ENCODE measurements at regions not wholly inside any gene's neighbourhood (a gene's known extent, or its start where the extent isn't known, plus 50 kb on each side); places are given as distances from the start of the nearest gene placed in this dataset.

DNA sequence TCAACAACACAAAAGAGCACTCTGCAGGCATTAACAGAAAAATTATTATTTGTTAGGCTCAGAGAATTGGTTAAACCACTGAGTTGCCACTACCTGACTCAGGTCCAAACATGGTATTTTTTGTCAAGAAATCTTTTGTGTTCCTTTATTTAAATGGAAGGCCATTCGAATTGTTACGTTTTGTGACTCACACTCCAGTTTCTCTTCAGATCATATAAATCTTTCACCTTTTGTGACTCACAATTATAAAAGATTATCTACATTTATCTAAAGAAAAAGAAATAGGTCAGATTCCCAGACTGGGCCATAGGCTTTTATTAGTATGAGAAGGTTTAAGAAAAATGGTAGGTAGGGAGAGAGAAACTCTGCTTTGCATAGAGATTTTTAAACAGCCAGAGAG lies 669.8 kb downstream of the GALC start:
- Mint-ChIP-seq H3K9me3 (ENCODE audit: unreplicated experiment) (no peaks in the 10 kb centered on the region), H3K27me3 (ENCODE audit: unreplicated experiment) (no peaks in the 10 kb centered on the region), H3K4me3 (ENCODE audit: unreplicated experiment) (no peak overlapping the region), H3K36me3 (ENCODE audit: low read depth, unreplicated experiment) (no peaks in the 10 kb centered on the region), H3K27ac (ENCODE audit: unreplicated experiment) (no peak overlapping the region), H3K4me1 (ENCODE audit: unreplicated experiment) (no peaks in the 10 kb centered on the region)
- TF ChIP-seq, protein P1, sequence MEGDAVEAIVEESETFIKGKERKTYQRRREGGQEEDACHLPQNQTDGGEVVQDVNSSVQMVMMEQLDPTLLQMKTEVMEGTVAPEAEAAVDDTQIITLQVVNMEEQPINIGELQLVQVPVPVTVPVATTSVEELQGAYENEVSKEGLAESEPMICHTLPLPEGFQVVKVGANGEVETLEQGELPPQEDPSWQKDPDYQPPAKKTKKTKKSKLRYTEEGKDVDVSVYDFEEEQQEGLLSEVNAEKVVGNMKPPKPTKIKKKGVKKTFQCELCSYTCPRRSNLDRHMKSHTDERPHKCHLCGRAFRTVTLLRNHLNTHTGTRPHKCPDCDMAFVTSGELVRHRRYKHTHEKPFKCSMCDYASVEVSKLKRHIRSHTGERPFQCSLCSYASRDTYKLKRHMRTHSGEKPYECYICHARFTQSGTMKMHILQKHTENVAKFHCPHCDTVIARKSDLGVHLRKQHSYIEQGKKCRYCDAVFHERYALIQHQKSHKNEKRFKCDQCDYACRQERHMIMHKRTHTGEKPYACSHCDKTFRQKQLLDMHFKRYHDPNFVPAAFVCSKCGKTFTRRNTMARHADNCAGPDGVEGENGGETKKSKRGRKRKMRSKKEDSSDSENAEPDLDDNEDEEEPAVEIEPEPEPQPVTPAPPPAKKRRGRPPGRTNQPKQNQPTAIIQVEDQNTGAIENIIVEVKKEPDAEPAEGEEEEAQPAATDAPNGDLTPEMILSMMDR (IDR thresholded peaks at IDR 0.05; ENCODE audit: unreplicated experiment): no peak
- DNase-seq (ENCODE audit: low spot score): no peak

DNA sequence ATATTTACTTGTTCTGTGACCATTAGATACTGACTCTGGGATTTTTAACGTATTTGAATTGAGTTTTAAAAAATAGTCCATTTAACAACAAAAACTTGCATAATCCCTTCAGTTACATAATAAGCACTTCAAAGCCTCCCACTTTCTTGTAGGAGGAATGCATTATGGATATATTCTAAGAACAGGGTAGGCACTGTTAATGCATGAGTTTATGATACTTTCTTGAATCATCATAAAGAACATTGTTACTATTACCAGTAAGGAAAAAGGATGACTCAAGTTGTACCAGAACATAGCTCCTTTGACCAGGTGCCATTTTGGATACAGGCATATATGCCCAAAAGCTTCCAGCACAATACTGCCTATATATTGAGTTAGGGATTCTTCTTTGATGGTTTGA lies 671.4 kb downstream of the GALC start:
- no peaks in the 10 kb centered on the region for H3K27me3 Mint-ChIP-seq (ENCODE audit: unreplicated experiment)
- TF ChIP-seq, protein P1 (IDR thresholded peaks at IDR 0.05; ENCODE audit: unreplicated experiment): no peak
- H3K9me3 Mint-ChIP-seq (ENCODE audit: unreplicated experiment): no peaks in the 10 kb centered on the region

DNA sequence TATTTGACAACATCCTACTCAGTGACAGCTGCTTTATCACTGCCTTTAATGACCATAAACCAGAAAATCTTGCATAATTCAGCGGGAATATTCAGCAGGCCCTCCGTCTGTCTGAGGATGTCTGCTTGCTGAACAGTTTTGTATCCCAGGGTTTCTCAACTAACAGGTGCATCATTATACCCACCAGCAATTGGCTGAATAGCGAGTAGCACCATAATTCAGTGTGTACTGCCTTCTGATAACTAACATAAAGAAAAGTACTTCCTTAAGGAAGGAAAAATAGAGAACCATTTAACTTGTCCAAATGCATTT lies 680.1 kb downstream of the GALC start:
- H3K9me3 Mint-ChIP-seq (ENCODE audit: unreplicated experiment): no peaks in the 10 kb centered on the region
- DNase-seq (ENCODE audit: low spot score): no peak
- H3K36me3 Mint-ChIP-seq (ENCODE audit: low read depth, unreplicated experiment): no peaks in the 10 kb centered on the region
- TF ChIP-seq, protein P1 (IDR thresholded peaks at IDR 0.05; ENCODE audit: unreplicated experiment): no peak
- peaks cover 4% of the 10 kb centered on the region for H3K4me1 Mint-ChIP-seq (ENCODE audit: unreplicated experiment)
- no peaks in the 10 kb centered on the region for H3K27me3 Mint-ChIP-seq (ENCODE audit: unreplicated experiment)
- H3K27ac Mint-ChIP-seq (ENCODE audit: unreplicated experiment): no peak overlapping the region
- no peak overlapping the region for H3K4me3 Mint-ChIP-seq (ENCODE audit: unreplicated experiment)

More for the DNA sequence above, 671.4 kb downstream of the GALC start:
- Mint-ChIP-seq H3K4me3 (ENCODE audit: unreplicated experiment) (no peak overlapping the region), H3K4me1 (ENCODE audit: unreplicated experiment) (peaks cover 6% of the 10 kb centered on the region), H3K36me3 (ENCODE audit: low read depth, unreplicated experiment) (no peaks in the 10 kb centered on the region), H3K27ac (ENCODE audit: unreplicated experiment) (no peak overlapping the region)
- no peak for DNase-seq (ENCODE audit: low spot score)

DNA sequence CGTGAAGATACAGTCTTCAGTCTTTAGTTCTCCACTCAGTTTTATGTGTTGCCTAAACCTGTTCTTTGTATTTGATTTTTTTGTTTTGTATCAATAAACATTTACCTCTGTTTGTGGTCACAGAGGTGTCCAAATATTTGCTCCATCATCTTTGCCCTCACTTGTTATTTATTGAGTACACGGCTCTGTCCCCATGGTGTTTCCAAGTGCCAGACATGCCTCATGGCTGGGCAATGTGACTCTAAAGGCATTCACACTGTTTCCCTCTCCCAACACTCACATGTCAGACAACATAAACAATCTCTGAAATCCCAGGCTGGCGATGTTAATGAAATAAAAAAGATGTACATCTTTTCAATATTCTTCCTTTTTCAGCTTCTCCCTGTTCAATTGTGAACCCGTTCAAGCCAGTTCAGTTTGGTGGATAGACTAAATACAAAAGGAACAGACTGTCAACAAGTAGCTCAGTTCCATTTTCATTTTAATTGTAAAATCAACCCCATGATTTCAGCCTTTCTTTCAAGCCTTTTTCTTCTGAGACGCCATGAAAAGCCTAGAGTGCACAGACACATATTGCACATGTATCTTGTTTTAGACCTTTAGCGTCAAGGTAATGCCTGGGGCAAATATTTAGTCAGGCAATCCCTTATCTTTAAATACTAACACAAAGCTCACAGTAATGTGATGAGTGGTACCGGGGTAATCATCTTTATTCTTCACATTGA lies 680.7 kb downstream of the GALC start:
- DNase-seq (ENCODE audit: low spot score): no peak
- Mint-ChIP-seq H3K27me3 (ENCODE audit: unreplicated experiment) (no peaks in the 10 kb centered on the region), H3K4me3 (ENCODE audit: unreplicated experiment) (no peak overlapping the region), H3K36me3 (ENCODE audit: low read depth, unreplicated experiment) (no peaks in the 10 kb centered on the region), H3K27ac (ENCODE audit: unreplicated experiment) (no peak overlapping the region), H3K9me3 (ENCODE audit: unreplicated experiment) (no peaks in the 10 kb centered on the region), H3K4me1 (ENCODE audit: unreplicated experiment) (peaks cover 2% of the 10 kb centered on the region)
- TF ChIP-seq, protein P1 (IDR thresholded peaks at IDR 0.05; ENCODE audit: unreplicated experiment): no peak

DNA sequence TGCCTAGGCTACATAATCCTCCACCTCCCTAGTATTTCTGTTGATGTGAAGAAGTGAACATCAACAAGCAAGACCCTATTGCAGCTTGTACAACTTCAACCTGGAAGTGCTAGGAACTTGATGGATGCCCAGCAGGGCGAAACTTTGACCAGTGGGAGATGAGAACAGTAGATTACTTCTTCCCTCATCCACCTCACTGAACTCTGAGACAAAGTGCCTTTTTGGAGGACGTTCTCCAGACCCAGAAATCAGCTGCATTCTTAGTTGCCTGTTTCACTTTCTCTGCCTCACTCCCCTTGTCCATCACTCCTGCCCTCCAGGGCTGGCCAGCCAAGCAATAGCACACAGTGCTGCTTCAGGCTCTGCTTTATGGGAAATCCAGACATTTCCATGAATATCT lies 683.4 kb downstream of the GALC start:
- H3K4me1 Mint-ChIP-seq (ENCODE audit: unreplicated experiment): no peaks in the 10 kb centered on the region
- no peaks in the 10 kb centered on the region for H3K36me3 Mint-ChIP-seq (ENCODE audit: low read depth, unreplicated experiment)
- no peaks in the 10 kb centered on the region for H3K27me3 Mint-ChIP-seq (ENCODE audit: unreplicated experiment)
- no peak overlapping the region for H3K4me3 Mint-ChIP-seq (ENCODE audit: unreplicated experiment)
- H3K9me3 Mint-ChIP-seq (ENCODE audit: unreplicated experiment): no peaks in the 10 kb centered on the region
- no peak overlapping the region for H3K27ac Mint-ChIP-seq (ENCODE audit: unreplicated experiment)
- TF ChIP-seq, protein P1 (IDR thresholded peaks at IDR 0.05; ENCODE audit: unreplicated experiment): no peak
- no peak for DNase-seq (ENCODE audit: low spot score)
